Vagina (tissue), 2 donors: ENCODE measurements at regions not wholly inside any gene's neighbourhood (a gene's known extent, or its start where the extent isn't known, plus 50 kb on each side); places are given as distances from the start of the nearest gene placed in this dataset.
A peak's percentile ranks its signal among the peaks of the same experiment; 100 is the strongest.

Experiments used
- DNase-seq, 2 donors: peaks; one replicate each; pipeline ENCODE4 v3.0.0-alpha.2; 2017; ENCODE audit errors: extremely low spot score in 2 of 2
- H3K27ac ChIP-seq: fragments of 200-600 bp; sonication (generic); one replicate; pipeline ENCODE4 v1.5.1; 2019
- H3K27me3 ChIP-seq: fragments of 200-600 bp; sonication (generic); one replicate; pipeline ENCODE4 v1.5.1; 2019
- H3K36me3 ChIP-seq, 2 donors: fragments of 200-600 bp; sonication (generic); one replicate each; pipeline ENCODE4 v1.5.1; 2017 to 2019
- H3K4me1 ChIP-seq: fragments of 200-600 bp; sonication (generic); one replicate; pipeline ENCODE4 v1.5.1; 2019
- H3K4me3 ChIP-seq, 2 donors: fragments of 200-600 bp; sonication (generic); 1 replicate in 1 of 2; 2 replicates in 1 of 2; pipeline ENCODE4 v1.5.1; 2016 to 2019
- H3K9me3 ChIP-seq: fragments of 200-600 bp; sonication (generic); one replicate; pipeline ENCODE4 v1.5.1; 2019
- CTCF ChIP-seq, 3 experiments: fragments of 450-650 bp in 2 of 3; fragments of 200-600 bp in 1 of 3; sonication (generic) in 1 of 3; IDR thresholded peaks; one replicate each; pipeline ENCODE4 v1.5.1; 2017 to 2019; ENCODE audit warnings: antibody characterized with exemption in 3 of 3, mild to moderate bottlenecking in 2 of 3, moderate library complexity in 2 of 3
- POLR2A ChIP-seq, 2 donors: fragments of 450-650 bp; IDR thresholded peaks; one replicate each; pipeline ENCODE4 v1.6.1; 2017; ENCODE audit warnings: antibody characterized with exemption in 2 of 2, mild to moderate bottlenecking in 2 of 2, moderate library complexity in 2 of 2
- POLR2AphosphoS5 ChIP-seq, 2 donors: sonication (generic); formaldehyde crosslinking; IDR thresholded peaks; one replicate each; pipeline ENCODE4 v1.9.0; 2017; ENCODE audit warnings: antibody characterized with exemption in 2 of 2, mild to moderate bottlenecking in 2 of 2, low read depth in 1 of 2; ENCODE audit not compliant: insufficient read depth in 1 of 2
- intact Hi-C: fragments of 100-400 bp; cut with DNase I; formaldehyde crosslinking; loops from one replicate; pipeline ENCODE4 v1.15.1; 2023

- no peaks in the 10 kb centered on the region for H3K27me3 ChIP-seq
- H3K9me3 ChIP-seq: no peaks in the 10 kb centered on the region
- no peak overlapping the region for H3K27ac ChIP-seq
- intact Hi-C loops: no loop called here
- no peak overlapping the region for H3K4me3 ChIP-seq
- no peaks in the 10 kb centered on the region for H3K36me3 ChIP-seq
- DNase-seq: peak; percentile 92 to 98
- TF ChIP-seq CTCF (IDR thresholded peaks at IDR 0.05): no peak
- peak in 1 of 2 donors; percentile 47 for TF ChIP-seq POLR2AphosphoS5 (IDR thresholded peaks at IDR 0.05; ENCODE audit: insufficient read depth in 1 of 2, low read depth in 1 of 2)
- H3K4me1 ChIP-seq: peaks cover 20% of the 10 kb centered on the region
Observed at GRCh38 chr6:169959136-169960002, 207.9 kb downstream of the ERMARD start.

GRCh38 chr6:169958510-169958909, 207.1 kb downstream of the ERMARD start:
- DNase-seq: peak; percentile 74 to 80
- peaks cover 20% of the 10 kb centered on the region for H3K4me1 ChIP-seq
- no peak overlapping the region for H3K4me3 ChIP-seq
- TF ChIP-seq POLR2AphosphoS5 (IDR thresholded peaks at IDR 0.05; ENCODE audit: insufficient read depth in 1 of 2, low read depth in 1 of 2): no peak
- no peak for TF ChIP-seq CTCF (IDR thresholded peaks at IDR 0.05)
- no peak for TF ChIP-seq POLR2A (IDR thresholded peaks at IDR 0.05)
- H3K9me3 ChIP-seq: no peaks in the 10 kb centered on the region
- intact Hi-C loops: no loop called here
- H3K36me3 ChIP-seq: no peaks in the 10 kb centered on the region
- no peak overlapping the region for H3K27ac ChIP-seq
- H3K27me3 ChIP-seq: no peaks in the 10 kb centered on the region

GRCh38 chr6:169957351-169957963, 206.0 kb downstream of the ERMARD start:
- Histone ChIP-seq H3K36me3 (no peaks in the 10 kb centered on the region), H3K4me3 (no peak overlapping the region), H3K27ac (no peak overlapping the region), H3K4me1 (peaks cover 20% of the 10 kb centered on the region), H3K9me3 (no peaks in the 10 kb centered on the region), H3K27me3 (no peaks in the 10 kb centered on the region)
- TF ChIP-seq POLR2AphosphoS5 (IDR thresholded peaks at IDR 0.05; ENCODE audit: insufficient read depth in 1 of 2, low read depth in 1 of 2) (no peak), POLR2A (IDR thresholded peaks at IDR 0.05) (no peak), CTCF (IDR thresholded peaks at IDR 0.05) (no peak)
- peak; percentile 52 to 81 for DNase-seq
- intact Hi-C loops: no loop called here

GRCh38 chr6:169956580-169956979, 205.2 kb downstream of the ERMARD start:
- intact Hi-C loops: no loop called here
- peak in 1 of 2 donors; percentile 60 for DNase-seq
- Histone ChIP-seq H3K4me1 (peaks cover 20% of the 10 kb centered on the region), H3K27ac (no peak overlapping the region), H3K9me3 (no peaks in the 10 kb centered on the region), H3K36me3 (no peaks in the 10 kb centered on the region), H3K27me3 (no peaks in the 10 kb centered on the region), H3K4me3 (no peak overlapping the region)
- TF ChIP-seq CTCF (IDR thresholded peaks at IDR 0.05) (no peak), POLR2A (IDR thresholded peaks at IDR 0.05) (no peak), POLR2AphosphoS5 (IDR thresholded peaks at IDR 0.05; ENCODE audit: insufficient read depth in 1 of 2, low read depth in 1 of 2) (no peak)
